NCI-H2081 (cell line): ENCODE measurements at regions not wholly inside any gene's neighbourhood (a gene's known extent, or its start where the extent isn't known, plus 50 kb on each side); places are given as distances from the start of the nearest gene placed in this dataset.
"Not testable (repeated sequence)": the region's sequence is repeated elsewhere in the genome, so short reads cannot be mapped to it uniquely, and the experiment has no call there.

ENCODE experiments used
- DNase-seq, 2 experiments: peaks; one replicate each; lab custom pipeline; 2025; lab: John Stamatoyannopoulos, UW

- no peak for DNase-seq
Measured at GRCh38 chr6:81624453-81624852, 128.0 kb downstream of the TENT5A start.

GRCh38 chr6:81623106-81623759 lies 129.2 kb downstream of the TENT5A start:
- DNase-seq = no peak

- DNase-seq = no peak
Measured at GRCh38 chr6:81621816-81622395, 130.6 kb downstream of the TENT5A start.

GRCh38 chr6:81614292-81614691 lies 138.2 kb downstream of the TENT5A start:
- peak; percentile 18 to 61 for DNase-seq

GRCh38 chr6:81613606-81614005 lies 138.9 kb downstream of the TENT5A start:
- DNase-seq = no peak

GRCh38 chr6:81612136-81612535 lies 140.3 kb downstream of the TENT5A start:
- no peak for DNase-seq

GRCh38 chr6:81609736-81610135 lies 142.7 kb downstream of the TENT5A start:
- DNase-seq = no peak

- no peak for DNase-seq
Measured at GRCh38 chr6:81608776-81609175, 143.7 kb downstream of the TENT5A start.

- DNase-seq = no peak
Measured at GRCh38 chr6:81606965-81607381, 145.5 kb downstream of the TENT5A start.

- no peak for DNase-seq
Measured at GRCh38 chr6:81605526-81605925, 147.0 kb downstream of the TENT5A start.

GRCh38 chr6:81601918-81602317 lies 150.6 kb downstream of the TENT5A start:
- no peak for DNase-seq

GRCh38 chr6:81600488-81600887 lies 152.0 kb downstream of the TENT5A start:
- not testable (repeated sequence) for DNase-seq

- DNase-seq = no peak
Measured at GRCh38 chr6:81594501-81594900, 158.0 kb downstream of the TENT5A start.

- no peak for DNase-seq
Measured at GRCh38 chr6:81590314-81590691, 162.2 kb downstream of the TENT5A start.

GRCh38 chr6:81589465-81590313 lies 162.8 kb downstream of the TENT5A start:
- DNase-seq = no peak

- DNase-seq = not testable (repeated sequence)
Measured at GRCh38 chr6:81585686-81586085, 166.8 kb downstream of the TENT5A start.

GRCh38 chr6:81584156-81584555 lies 168.3 kb downstream of the TENT5A start:
- DNase-seq = not testable (repeated sequence)

- DNase-seq = no peak
Measured at GRCh38 chr6:81575442-81575841, 177.0 kb downstream of the TENT5A start.

GRCh38 chr6:81572020-81572419 lies 180.5 kb downstream of the TENT5A start:
- no peak for DNase-seq

- DNase-seq = no peak
Measured at GRCh38 chr6:81570681-81571080, 181.8 kb downstream of the TENT5A start.

GRCh38 chr6:81568973-81569372 lies 183.5 kb downstream of the TENT5A start:
- DNase-seq = no peak

- no peak for DNase-seq
Measured at GRCh38 chr6:81565071-81565470, 187.4 kb downstream of the TENT5A start.

- DNase-seq = no peak
Measured at GRCh38 chr6:81564470-81565068, 187.9 kb downstream of the TENT5A start.
